ENCODE measurements at regions not wholly inside any gene's neighbourhood (a gene's known extent, or its start where the extent isn't known, plus 50 kb on each side); places are given as distances from the start of the nearest gene placed in this dataset.

DNA sequence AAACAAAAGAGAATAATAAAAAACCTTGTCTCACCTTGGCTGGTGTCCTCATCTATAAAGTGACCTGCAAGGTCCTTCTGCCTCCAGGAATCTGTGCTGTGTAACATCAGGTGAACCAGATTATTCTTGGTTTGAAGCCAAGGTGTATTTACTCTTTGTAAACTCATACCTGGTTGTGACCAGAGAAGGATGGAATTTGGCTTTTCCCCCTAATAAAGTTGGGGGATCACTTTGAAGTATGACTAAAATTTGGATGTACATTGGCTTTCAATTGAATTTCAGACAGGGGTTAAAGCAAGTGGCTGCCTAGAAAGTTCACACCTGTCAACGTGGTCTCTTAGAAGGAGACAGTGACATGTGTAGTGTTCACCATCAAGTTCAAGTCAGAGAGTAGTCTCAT is 100.1 kb downstream of the SCP2D1 start:
- Mint-ChIP-seq H3K9me3 (peaks cover 0 to 4% (median 0%) of the 10 kb centered on the region in 7 donors), H3K36me3 (no peaks in the 10 kb centered on the region), H3K27ac (no peak overlapping the region), H3K4me1 (no peaks in the 10 kb centered on the region), H3K27me3 (ENCODE audit: low read depth in 3 of 3) (peaks cover 2 to 7% (median 5%) of the 10 kb centered on the region in 3 donors), H3K4me3 (no peak overlapping the region)
- H3K4me1 ChIP-seq (ENCODE audit: control insufficient read depth in 1 of 2, insufficient read depth in 2 of 2, low read length in 2 of 2): no peaks in the 10 kb centered on the region
- no peak overlapping the region for H3K4me2 ChIP-seq (replicated peaks; ENCODE audit: extremely low read depth, low read length, poor library complexity, severe bottlenecking)
- no peaks in the 10 kb centered on the region for H3K9me3 ChIP-seq (replicated peaks in 1 of 2; ENCODE audit: control insufficient read depth in 1 of 2, insufficient read depth in 1 of 2, low read length in 2 of 2)
- no peaks in the 10 kb centered on the region for H3K79me2 ChIP-seq (ENCODE audit: insufficient read depth, low read length)
- WGBS (ENCODE audit: insufficient coverage): no CpG with 5 or more reads among the region's 1 CpG
- H3K36me3 ChIP-seq (replicated peaks in 1 of 2; ENCODE audit: control insufficient read depth in 1 of 2, insufficient read depth in 2 of 2, low read length in 2 of 2): no peaks in the 10 kb centered on the region
- H2AFZ ChIP-seq (ENCODE audit: insufficient read depth, low read depth, low read length, poor library complexity, severe bottlenecking): no peak overlapping the region
- no peaks in the 10 kb centered on the region for H4K20me1 ChIP-seq (ENCODE audit: insufficient read depth, low read length)
- H3K4me3 ChIP-seq (replicated peaks in 1 of 3; ENCODE audit: low read depth in 2 of 3, low read length in 3 of 3): no peak overlapping the region
- intact Hi-C loops (cut with micrococcal nuclease): no loop called here
- H3K27me3 ChIP-seq (ENCODE audit: control insufficient read depth in 2 of 2, insufficient read depth in 2 of 2, low read length in 2 of 2): peaks cover 0 to 2% of the 10 kb centered on the region in 2 donors
- DNase-seq: no peak
- TF ChIP-seq, protein P1, sequence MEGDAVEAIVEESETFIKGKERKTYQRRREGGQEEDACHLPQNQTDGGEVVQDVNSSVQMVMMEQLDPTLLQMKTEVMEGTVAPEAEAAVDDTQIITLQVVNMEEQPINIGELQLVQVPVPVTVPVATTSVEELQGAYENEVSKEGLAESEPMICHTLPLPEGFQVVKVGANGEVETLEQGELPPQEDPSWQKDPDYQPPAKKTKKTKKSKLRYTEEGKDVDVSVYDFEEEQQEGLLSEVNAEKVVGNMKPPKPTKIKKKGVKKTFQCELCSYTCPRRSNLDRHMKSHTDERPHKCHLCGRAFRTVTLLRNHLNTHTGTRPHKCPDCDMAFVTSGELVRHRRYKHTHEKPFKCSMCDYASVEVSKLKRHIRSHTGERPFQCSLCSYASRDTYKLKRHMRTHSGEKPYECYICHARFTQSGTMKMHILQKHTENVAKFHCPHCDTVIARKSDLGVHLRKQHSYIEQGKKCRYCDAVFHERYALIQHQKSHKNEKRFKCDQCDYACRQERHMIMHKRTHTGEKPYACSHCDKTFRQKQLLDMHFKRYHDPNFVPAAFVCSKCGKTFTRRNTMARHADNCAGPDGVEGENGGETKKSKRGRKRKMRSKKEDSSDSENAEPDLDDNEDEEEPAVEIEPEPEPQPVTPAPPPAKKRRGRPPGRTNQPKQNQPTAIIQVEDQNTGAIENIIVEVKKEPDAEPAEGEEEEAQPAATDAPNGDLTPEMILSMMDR (IDR thresholded peaks at IDR 0.05): no peak
- H3K9ac ChIP-seq (ENCODE audit: insufficient read depth, low read length, poor library complexity, severe bottlenecking): no peak overlapping the region
- H3K27ac ChIP-seq (ENCODE audit: low read depth in 1 of 2, low read length in 2 of 2): no peak overlapping the region

DNA sequence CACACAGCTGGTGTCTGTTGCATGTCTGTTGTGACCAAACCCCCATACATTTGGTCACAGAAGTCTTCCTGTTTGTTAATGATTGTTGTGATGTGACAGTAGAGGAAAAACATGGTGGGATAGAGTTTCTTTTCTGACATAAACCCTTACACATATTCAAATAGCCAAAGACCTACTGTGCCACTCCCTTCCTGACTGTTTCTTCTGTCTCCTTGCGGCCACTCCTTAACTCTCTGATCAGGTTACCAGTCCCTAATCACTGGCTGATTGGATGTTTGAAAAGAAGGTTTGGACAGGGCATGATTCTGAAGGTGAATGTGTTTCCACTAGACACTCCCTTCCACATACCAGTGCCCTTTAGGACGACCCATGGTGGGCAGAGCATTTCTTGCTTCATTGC is 101.2 kb downstream of the SCP2D1 start:
- Mint-ChIP-seq H3K36me3 (no peaks in the 10 kb centered on the region), H3K27me3 (ENCODE audit: low read depth in 3 of 3) (peaks cover 2 to 6% (median 5%) of the 10 kb centered on the region in 3 donors), H3K9me3 (peaks cover 0 to 4% (median 2%) of the 10 kb centered on the region in 7 donors), H3K4me3 (no peak overlapping the region), H3K27ac (no peak overlapping the region), H3K4me1 (no peaks in the 10 kb centered on the region)
- Histone ChIP-seq H3K4me3 (replicated peaks in 1 of 3; ENCODE audit: low read depth in 2 of 3, low read length in 3 of 3) (no peak overlapping the region), H3K79me2 (ENCODE audit: insufficient read depth, low read length) (no peaks in the 10 kb centered on the region), H3K9ac (ENCODE audit: insufficient read depth, low read length, poor library complexity, severe bottlenecking) (no peak overlapping the region), H3K9me3 (replicated peaks in 1 of 2; ENCODE audit: control insufficient read depth in 1 of 2, insufficient read depth in 1 of 2, low read length in 2 of 2) (no peaks in the 10 kb centered on the region), H3K27me3 (ENCODE audit: control insufficient read depth in 2 of 2, insufficient read depth in 2 of 2, low read length in 2 of 2) (peaks cover 0 to 2% of the 10 kb centered on the region in 2 donors), H2AFZ (ENCODE audit: insufficient read depth, low read depth, low read length, poor library complexity, severe bottlenecking) (no peak overlapping the region), H3K4me2 (replicated peaks; ENCODE audit: extremely low read depth, low read length, poor library complexity, severe bottlenecking) (no peak overlapping the region), H3K4me1 (ENCODE audit: control insufficient read depth in 1 of 2, insufficient read depth in 2 of 2, low read length in 2 of 2) (no peaks in the 10 kb centered on the region), H3K36me3 (replicated peaks in 1 of 2; ENCODE audit: control insufficient read depth in 1 of 2, insufficient read depth in 2 of 2, low read length in 2 of 2) (no peaks in the 10 kb centered on the region), H4K20me1 (ENCODE audit: insufficient read depth, low read length) (no peaks in the 10 kb centered on the region), H3K27ac (ENCODE audit: low read depth in 1 of 2, low read length in 2 of 2) (no peak overlapping the region)
- DNase-seq: no peak
- WGBS (ENCODE audit: insufficient coverage): no CpG with 5 or more reads among the region's 2 CpGs
- TF ChIP-seq, protein P1 (IDR thresholded peaks at IDR 0.05): no peak
- intact Hi-C loops (cut with micrococcal nuclease): no loop called here

Measured in CD14-positive monocyte (primary cell).